ENCODE measurements at regions not wholly inside any gene's neighbourhood (a gene's known extent, or its start where the extent isn't known, plus 50 kb on each side); places are given as distances from the start of the nearest gene placed in this dataset.

GRCh38 chr15:26119322-26119721, 256.2 kb upstream of the ATP10A start:
- TF ChIP-seq POLR2AphosphoS5 (IDR thresholded peaks at IDR 0.05) = no peak
- TF ChIP-seq CTCF (IDR thresholded peaks at IDR 0.05) = no peak
